DOHH2 (cell line): ENCODE measurements at regions not wholly inside any gene's neighbourhood (a gene's known extent, or its start where the extent isn't known, plus 50 kb on each side); places are given as distances from the start of the nearest gene placed in this dataset.

Source experiments
- EZH2phosphoT487 ChIP-seq: fragments of 200-600 bp; sonication (generic); IDR thresholded peaks from 2 replicates; pipeline ENCODE4 v1.6.1; 2017; ENCODE audit warnings: borderline replicate concordance, mild to moderate bottlenecking, antibody characterized with exemption, low read length, moderate library complexity, mixed read lengths
- TF ChIP-seq, protein P1 (sequence below): fragments of 200-600 bp; sonication (generic); IDR thresholded peaks from one replicate; pipeline ENCODE4 v1.5.1; 2014; ENCODE audit warnings: antibody characterized with exemption, mild to moderate bottlenecking, low read depth, low read length; ENCODE audit not compliant: poor library complexity, severe bottlenecking

DNA sequence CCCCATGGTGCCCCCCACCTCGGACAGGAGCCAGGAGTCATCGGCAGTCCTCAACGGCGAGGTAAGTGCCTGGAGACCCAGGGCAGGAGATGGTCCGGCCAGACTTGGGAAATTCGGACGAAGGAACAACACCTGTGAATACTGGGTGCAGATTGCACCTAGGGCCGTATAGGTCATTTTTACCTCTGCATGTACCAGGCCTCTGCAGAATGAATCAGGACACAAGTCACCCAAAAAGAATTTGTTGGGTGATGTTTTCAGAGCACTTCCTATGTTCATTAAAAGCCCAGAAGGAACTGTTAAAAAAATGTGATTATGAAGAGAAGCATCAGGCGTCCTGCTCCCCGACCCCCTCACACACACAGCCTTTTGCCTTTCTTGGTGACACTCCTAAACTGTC, 93.9 kb downstream of the C11orf91 start:
- TF ChIP-seq, protein P1, sequence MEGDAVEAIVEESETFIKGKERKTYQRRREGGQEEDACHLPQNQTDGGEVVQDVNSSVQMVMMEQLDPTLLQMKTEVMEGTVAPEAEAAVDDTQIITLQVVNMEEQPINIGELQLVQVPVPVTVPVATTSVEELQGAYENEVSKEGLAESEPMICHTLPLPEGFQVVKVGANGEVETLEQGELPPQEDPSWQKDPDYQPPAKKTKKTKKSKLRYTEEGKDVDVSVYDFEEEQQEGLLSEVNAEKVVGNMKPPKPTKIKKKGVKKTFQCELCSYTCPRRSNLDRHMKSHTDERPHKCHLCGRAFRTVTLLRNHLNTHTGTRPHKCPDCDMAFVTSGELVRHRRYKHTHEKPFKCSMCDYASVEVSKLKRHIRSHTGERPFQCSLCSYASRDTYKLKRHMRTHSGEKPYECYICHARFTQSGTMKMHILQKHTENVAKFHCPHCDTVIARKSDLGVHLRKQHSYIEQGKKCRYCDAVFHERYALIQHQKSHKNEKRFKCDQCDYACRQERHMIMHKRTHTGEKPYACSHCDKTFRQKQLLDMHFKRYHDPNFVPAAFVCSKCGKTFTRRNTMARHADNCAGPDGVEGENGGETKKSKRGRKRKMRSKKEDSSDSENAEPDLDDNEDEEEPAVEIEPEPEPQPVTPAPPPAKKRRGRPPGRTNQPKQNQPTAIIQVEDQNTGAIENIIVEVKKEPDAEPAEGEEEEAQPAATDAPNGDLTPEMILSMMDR, result no peak
- TF ChIP-seq EZH2phosphoT487, result no peak
